ENCODE measurements at regions not wholly inside any gene's neighbourhood (a gene's known extent, or its start where the extent isn't known, plus 50 kb on each side); places are given as distances from the start of the nearest gene placed in this dataset.

DNA sequence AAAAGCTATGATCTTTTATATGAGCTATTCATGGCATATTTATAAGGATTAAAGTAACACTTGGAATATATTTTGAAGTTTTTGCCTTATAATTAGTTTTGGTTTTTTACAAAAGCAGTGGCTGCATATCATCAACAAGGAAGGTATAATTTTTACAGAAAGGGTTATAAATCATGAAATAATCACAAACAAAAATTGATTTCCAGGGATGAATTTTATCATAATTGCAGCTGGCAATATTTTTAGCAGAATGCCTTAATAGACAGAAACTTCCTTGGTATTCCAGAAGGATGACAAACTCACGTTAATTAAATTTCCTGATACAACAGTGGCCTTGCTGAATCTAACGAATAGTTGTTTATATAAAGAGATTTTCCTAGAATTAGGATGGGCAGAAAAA is 260.5 kb upstream of the SLC39A10 start:
- TF ChIP-seq, protein P1, sequence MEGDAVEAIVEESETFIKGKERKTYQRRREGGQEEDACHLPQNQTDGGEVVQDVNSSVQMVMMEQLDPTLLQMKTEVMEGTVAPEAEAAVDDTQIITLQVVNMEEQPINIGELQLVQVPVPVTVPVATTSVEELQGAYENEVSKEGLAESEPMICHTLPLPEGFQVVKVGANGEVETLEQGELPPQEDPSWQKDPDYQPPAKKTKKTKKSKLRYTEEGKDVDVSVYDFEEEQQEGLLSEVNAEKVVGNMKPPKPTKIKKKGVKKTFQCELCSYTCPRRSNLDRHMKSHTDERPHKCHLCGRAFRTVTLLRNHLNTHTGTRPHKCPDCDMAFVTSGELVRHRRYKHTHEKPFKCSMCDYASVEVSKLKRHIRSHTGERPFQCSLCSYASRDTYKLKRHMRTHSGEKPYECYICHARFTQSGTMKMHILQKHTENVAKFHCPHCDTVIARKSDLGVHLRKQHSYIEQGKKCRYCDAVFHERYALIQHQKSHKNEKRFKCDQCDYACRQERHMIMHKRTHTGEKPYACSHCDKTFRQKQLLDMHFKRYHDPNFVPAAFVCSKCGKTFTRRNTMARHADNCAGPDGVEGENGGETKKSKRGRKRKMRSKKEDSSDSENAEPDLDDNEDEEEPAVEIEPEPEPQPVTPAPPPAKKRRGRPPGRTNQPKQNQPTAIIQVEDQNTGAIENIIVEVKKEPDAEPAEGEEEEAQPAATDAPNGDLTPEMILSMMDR (IDR thresholded peaks at IDR 0.05), result no peak
- no peak for TF ChIP-seq RAD21 (IDR thresholded peaks at IDR 0.05; ENCODE audit: low read length)
- TF ChIP-seq POLR2AphosphoS5 (IDR thresholded peaks at IDR 0.05; ENCODE audit: low read depth, low read length), result no peak
